Lower leg skin (tissue), 3 donors: ENCODE measurements at regions not wholly inside any gene's neighbourhood (a gene's known extent, or its start where the extent isn't known, plus 50 kb on each side); places are given as distances from the start of the nearest gene placed in this dataset.

Experiments
- CTCF ChIP-seq, 3 donors: fragments of 450-650 bp; IDR thresholded peaks; one replicate each; pipeline ENCODE4 v1.5.1; 2016; ENCODE audit warnings: antibody characterized with exemption in 3 of 3, mild to moderate bottlenecking in 3 of 3, moderate library complexity in 2 of 3
- POLR2A ChIP-seq, 2 donors: fragments of 450-650 bp; IDR thresholded peaks; one replicate each; pipeline ENCODE4 v1.6.1; 2016 to 2017; ENCODE audit warnings: antibody characterized with exemption in 2 of 2, mild to moderate bottlenecking in 1 of 2, moderate library complexity in 1 of 2

GRCh38 chr2:134161170-134161547 lies 92.7 kb upstream of the MGAT5 start:
- TF ChIP-seq CTCF (IDR thresholded peaks at IDR 0.05) (no peak), POLR2A (IDR thresholded peaks at IDR 0.05) (no peak)
